NCI-H2107 treated with DMSO at 0.1 percent for 48 hours (cell line): ENCODE measurements at regions not wholly inside any gene's neighbourhood (a gene's known extent, or its start where the extent isn't known, plus 50 kb on each side); places are given as distances from the start of the nearest gene placed in this dataset.

Experiments used
- DNase-seq: peaks from one replicate; lab custom pipeline; 2025; ENCODE audit not compliant: unreplicated experiment; lab: John Stamatoyannopoulos, UW

GRCh38 chr1:50295566-50295965, 127.7 kb downstream of the DMRTA2 start:
- DNase-seq, result no peak

- no peak for DNase-seq
These were observed 131.0 kb downstream of the DMRTA2 start for GRCh38 chr1:50292276-50292675.

GRCh38 chr1:50289495-50289894, 133.7 kb downstream of the DMRTA2 start:
- DNase-seq, result no peak

- DNase-seq, result no peak
These were observed 137.2 kb downstream of the DMRTA2 start for GRCh38 chr1:50285994-50286393.

- no peak for DNase-seq
These were observed 143.5 kb downstream of the DMRTA2 start for GRCh38 chr1:50279622-50280330.

GRCh38 chr1:50278961-50279360, 144.3 kb downstream of the DMRTA2 start:
- no peak for DNase-seq

- no peak for DNase-seq
These were observed 144.8 kb downstream of the DMRTA2 start for GRCh38 chr1:50278410-50278809.

GRCh38 chr1:50275566-50275965, 147.7 kb downstream of the DMRTA2 start:
- DNase-seq, result peak; percentile 95

GRCh38 chr1:50272912-50273311, 150.3 kb downstream of the DMRTA2 start:
- DNase-seq, result no peak

- peak; percentile 63 for DNase-seq
These were observed 151.2 kb downstream of the DMRTA2 start for GRCh38 chr1:50271968-50272578.

- no peak for DNase-seq
These were observed 151.9 kb downstream of the DMRTA2 start for GRCh38 chr1:50271337-50271736.

- DNase-seq, result no peak
These were observed 152.3 kb downstream of the DMRTA2 start for GRCh38 chr1:50270926-50271325.

- DNase-seq, result no peak
These were observed 155.2 kb downstream of the DMRTA2 start for GRCh38 chr1:50268049-50268448.

- peak; percentile 67 for DNase-seq
These were observed 156.7 kb downstream of the DMRTA2 start for GRCh38 chr1:50266509-50266908.

- no peak for DNase-seq
These were observed 157.1 kb downstream of the ELAVL4 start for GRCh38 chr1:50265790-50266314.

- no peak for DNase-seq
These were observed 155.9 kb downstream of the ELAVL4 start for GRCh38 chr1:50264590-50264989.

GRCh38 chr1:50262436-50262835, 153.7 kb downstream of the ELAVL4 start:
- DNase-seq, result no peak

GRCh38 chr1:50261951-50262350, 153.2 kb downstream of the ELAVL4 start:
- DNase-seq, result no peak

GRCh38 chr1:50257940-50258685, 149.4 kb downstream of the ELAVL4 start:
- no peak for DNase-seq

GRCh38 chr1:50257029-50257428, 148.3 kb downstream of the ELAVL4 start:
- no peak for DNase-seq
